Activated CD4-positive, alpha-beta T cell treated with anti-CD3 and anti-CD28 coated beads, Interleukin-2, amount 10 ng/mL, durations not matched to agents 24 days and 14 days (primary cell): ENCODE measurements at regions not wholly inside any gene's neighbourhood (a gene's known extent, or its start where the extent isn't known, plus 50 kb on each side); places are given as distances from the start of the nearest gene placed in this dataset.

Experiments used
- DNase-seq: peaks from one replicate; pipeline ENCODE4 v3.0.0; 2022
- H3K27ac Mint-ChIP-seq: one replicate; pipeline ENCODE4 v1.8.0; 2022; ENCODE audit warnings: mild to moderate bottlenecking, mixed read lengths
- H3K27me3 Mint-ChIP-seq: one replicate; pipeline ENCODE4 v1.8.0; 2022; ENCODE audit warnings: mixed read lengths
- H3K36me3 Mint-ChIP-seq: one replicate; pipeline ENCODE4 v1.8.0; 2022; ENCODE audit warnings: low read depth, mild to moderate bottlenecking, mixed read lengths
- H3K4me1 Mint-ChIP-seq: one replicate; pipeline ENCODE4 v1.8.0; 2021; ENCODE audit warnings: mixed read lengths
- H3K4me3 Mint-ChIP-seq: one replicate; pipeline ENCODE4 v1.8.0; 2022; ENCODE audit warnings: mild to moderate bottlenecking, moderate library complexity, mixed read lengths
- H3K9me3 Mint-ChIP-seq: one replicate; pipeline ENCODE4 v1.8.0; 2021; ENCODE audit warnings: mixed read lengths
- intact Hi-C: fragments of 100-400 bp; cut with micrococcal nuclease; formaldehyde crosslinking; loops from one replicate; pipeline ENCODE4 v1.15.1; 2023

- Mint-ChIP-seq H3K4me3 (no peak overlapping the region), H3K36me3 (no peaks in the 10 kb centered on the region), H3K9me3 (peaks cover 6% of the 10 kb centered on the region), H3K27me3 (no peaks in the 10 kb centered on the region), H3K27ac (no peak overlapping the region), H3K4me1 (no peaks in the 10 kb centered on the region)
- intact Hi-C loops = no loop called here
- no peak for DNase-seq
Observed at GRCh38 chr5:174159327-174160114, 114.0 kb downstream of the NSG2 start.

- no peak overlapping the region for H3K27ac Mint-ChIP-seq
Observed at GRCh38 chr5:174165406-174165805, 119.9 kb downstream of the NSG2 start.

GRCh38 chr5:174166231-174167079, 120.9 kb downstream of the NSG2 start:
- H3K4me3 Mint-ChIP-seq = no peak overlapping the region
- H3K9me3 Mint-ChIP-seq = no peaks in the 10 kb centered on the region
- intact Hi-C loops = no loop called here
- H3K27me3 Mint-ChIP-seq = no peaks in the 10 kb centered on the region
- H3K4me1 Mint-ChIP-seq = no peaks in the 10 kb centered on the region
- DNase-seq = no peak
- no peaks in the 10 kb centered on the region for H3K36me3 Mint-ChIP-seq
- H3K27ac Mint-ChIP-seq = no peak overlapping the region

More at GRCh38 chr5:174165406-174165805, 119.9 kb downstream of the NSG2 start:
- no peak for DNase-seq
- no peaks in the 10 kb centered on the region for H3K36me3 Mint-ChIP-seq
- no peaks in the 10 kb centered on the region for H3K4me1 Mint-ChIP-seq
- intact Hi-C loops = no loop called here
- no peak overlapping the region for H3K4me3 Mint-ChIP-seq
- H3K9me3 Mint-ChIP-seq = no peaks in the 10 kb centered on the region
- no peaks in the 10 kb centered on the region for H3K27me3 Mint-ChIP-seq

DNA sequence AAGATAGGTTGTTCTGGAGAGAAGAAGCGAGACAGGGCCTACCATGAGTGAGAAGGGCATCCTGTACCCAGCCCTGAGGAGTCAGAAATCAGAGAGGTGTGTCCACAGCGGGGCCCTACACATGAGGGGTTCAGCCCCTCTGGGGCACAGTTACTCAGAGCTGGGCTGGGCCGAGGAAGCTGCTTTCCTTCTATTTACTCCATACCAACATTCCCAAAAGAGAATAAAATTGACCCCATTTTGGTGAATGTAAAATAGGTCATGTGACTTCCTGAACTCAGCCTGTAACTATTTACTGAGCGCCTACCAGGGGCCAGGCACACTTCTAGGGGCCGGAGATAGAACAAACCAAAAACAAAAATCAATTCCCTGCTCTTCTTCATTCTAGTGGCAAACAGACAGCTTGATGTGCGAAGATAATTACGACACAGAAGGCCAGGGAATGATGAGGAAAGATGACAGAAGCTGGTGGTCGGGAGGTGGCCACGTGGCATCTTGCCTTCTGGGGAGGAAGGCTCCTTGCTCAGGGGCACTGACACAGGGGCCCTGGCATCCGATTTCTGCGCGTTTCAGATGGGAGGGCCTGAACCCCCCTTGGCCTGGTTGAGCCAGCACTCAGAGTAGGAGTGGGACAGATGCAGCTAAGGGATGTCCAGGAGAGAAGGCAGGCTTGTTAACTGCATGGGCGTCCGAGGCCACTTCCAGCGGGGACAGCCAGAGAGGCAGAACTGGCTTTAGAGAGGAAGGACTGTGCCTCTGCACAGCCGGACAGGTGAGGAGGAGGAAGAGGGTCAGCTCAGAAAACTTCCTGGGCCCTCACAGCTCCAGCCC, 121.8 kb downstream of the NSG2 start:
- H3K4me1 Mint-ChIP-seq = no peaks in the 10 kb centered on the region

GRCh38 chr5:174172152-174172551, 126.6 kb downstream of the NSG2 start:
- DNase-seq = no peak
- H3K27me3 Mint-ChIP-seq = no peaks in the 10 kb centered on the region
- H3K9me3 Mint-ChIP-seq = no peaks in the 10 kb centered on the region
- H3K36me3 Mint-ChIP-seq = no peaks in the 10 kb centered on the region
- H3K4me3 Mint-ChIP-seq = no peak overlapping the region
- H3K4me1 Mint-ChIP-seq = no peaks in the 10 kb centered on the region
- intact Hi-C loops = no loop called here
- H3K27ac Mint-ChIP-seq = no peak overlapping the region

More for the DNA sequence above, 121.8 kb downstream of the NSG2 start:
- no peak for DNase-seq
- intact Hi-C loops = no loop called here
- no peak overlapping the region for H3K4me3 Mint-ChIP-seq
- H3K27me3 Mint-ChIP-seq = no peaks in the 10 kb centered on the region
- H3K9me3 Mint-ChIP-seq = no peaks in the 10 kb centered on the region
- no peak overlapping the region for H3K27ac Mint-ChIP-seq
- H3K36me3 Mint-ChIP-seq = no peaks in the 10 kb centered on the region

DNA sequence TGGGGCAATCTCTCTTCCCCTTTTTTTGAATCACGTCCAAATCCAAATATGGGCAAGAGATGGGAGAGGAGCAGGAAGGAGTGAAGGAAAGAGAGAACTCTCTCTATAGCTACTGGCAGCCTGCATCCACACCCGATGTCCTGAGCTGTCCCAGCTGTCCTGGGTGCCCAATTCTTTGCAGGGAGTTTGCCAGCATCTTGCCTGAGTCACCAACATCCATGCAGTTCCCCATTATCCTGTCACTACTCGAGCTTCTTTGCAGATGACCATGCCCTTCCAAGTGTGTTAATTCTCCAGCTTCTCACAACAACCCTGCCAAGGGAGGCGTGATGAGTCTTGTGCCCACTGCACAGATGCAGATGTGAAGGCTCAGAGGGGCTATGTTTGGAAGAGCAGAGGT, 127.1 kb downstream of the NSG2 start:
- Mint-ChIP-seq H3K4me1 (no peaks in the 10 kb centered on the region), H3K4me3 (no peak overlapping the region), H3K27me3 (no peaks in the 10 kb centered on the region), H3K9me3 (no peaks in the 10 kb centered on the region), H3K36me3 (no peaks in the 10 kb centered on the region), H3K27ac (no peak overlapping the region)
- no peak for DNase-seq
- intact Hi-C loops = no loop called here

DNA sequence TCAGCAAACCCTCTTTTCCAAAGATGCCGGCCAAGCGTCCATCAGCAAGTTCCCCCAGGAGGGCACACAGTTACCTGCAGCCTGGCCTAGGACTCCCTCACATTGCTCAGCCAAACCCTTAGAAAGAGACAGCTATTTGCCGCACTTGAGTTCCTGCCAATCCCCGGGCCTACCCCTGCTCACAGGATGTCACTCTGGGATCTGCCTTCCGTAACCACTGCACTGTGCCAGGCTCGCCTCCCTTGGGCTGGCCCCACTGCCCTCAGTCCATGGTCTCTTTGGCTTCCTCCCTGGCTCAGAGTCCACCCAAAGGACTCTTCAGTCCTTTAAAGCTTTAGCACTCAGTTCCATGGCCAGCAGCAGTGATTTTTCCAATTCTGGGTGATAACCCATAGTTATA, 128.3 kb downstream of the NSG2 start:
- Mint-ChIP-seq H3K27ac (no peak overlapping the region), H3K27me3 (no peaks in the 10 kb centered on the region), H3K36me3 (no peaks in the 10 kb centered on the region), H3K9me3 (no peaks in the 10 kb centered on the region), H3K4me1 (no peaks in the 10 kb centered on the region), H3K4me3 (no peak overlapping the region)
- DNase-seq = no peak
- intact Hi-C loops = no loop called here

GRCh38 chr5:174175716-174176268, 130.3 kb downstream of the NSG2 start:
- Mint-ChIP-seq H3K4me1 (no peaks in the 10 kb centered on the region), H3K27me3 (no peaks in the 10 kb centered on the region), H3K4me3 (no peak overlapping the region), H3K9me3 (no peaks in the 10 kb centered on the region), H3K27ac (no peak overlapping the region), H3K36me3 (no peaks in the 10 kb centered on the region)
- DNase-seq = no peak
- intact Hi-C loops = no loop called here

DNA sequence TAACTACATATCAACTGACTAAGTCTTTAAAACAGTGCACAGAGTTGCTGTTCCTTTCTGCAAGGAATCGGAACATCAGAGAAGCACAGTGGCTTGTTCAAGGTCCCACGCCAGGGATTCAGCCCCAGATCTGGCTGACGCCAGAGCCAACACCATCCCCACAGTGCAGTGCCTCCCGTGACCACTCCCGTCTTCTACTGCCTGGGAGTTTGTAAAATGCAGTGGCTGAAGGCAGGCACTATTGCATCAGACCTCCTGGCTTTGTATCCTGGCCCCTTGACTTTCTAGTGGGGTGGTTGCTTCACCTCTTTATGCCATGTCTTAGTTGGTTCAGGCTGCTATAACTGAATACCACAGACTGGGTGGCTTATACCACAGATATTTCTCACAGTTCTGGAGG, 131.0 kb downstream of the NSG2 start:
- intact Hi-C loops = no loop called here
- H3K27me3 Mint-ChIP-seq = no peaks in the 10 kb centered on the region

DNA sequence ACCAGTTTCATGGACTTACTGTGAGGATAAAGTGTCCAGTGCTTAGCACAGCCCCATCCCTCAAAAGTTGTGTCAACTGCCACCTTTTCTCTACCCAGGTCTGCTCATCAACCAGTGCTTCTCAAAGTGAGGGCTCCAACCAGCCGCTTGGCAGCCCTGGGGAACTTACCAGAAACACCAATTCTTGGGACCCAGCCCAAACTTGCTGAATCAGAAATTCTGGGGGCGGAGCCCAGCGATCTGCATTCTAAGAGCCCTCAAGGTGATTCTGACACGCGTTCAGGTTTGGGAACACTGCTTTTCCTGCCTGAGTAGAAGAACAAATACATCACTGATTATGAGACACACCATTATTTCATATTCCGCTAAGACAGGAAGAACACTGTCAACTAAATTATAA, 132.0 kb downstream of the NSG2 start:
- no peaks in the 10 kb centered on the region for H3K36me3 Mint-ChIP-seq
- no peaks in the 10 kb centered on the region for H3K9me3 Mint-ChIP-seq
- H3K27ac Mint-ChIP-seq = no peak overlapping the region
- H3K27me3 Mint-ChIP-seq = no peaks in the 10 kb centered on the region
- no peaks in the 10 kb centered on the region for H3K4me1 Mint-ChIP-seq
- intact Hi-C loops = no loop called here
- DNase-seq = no peak
- no peak overlapping the region for H3K4me3 Mint-ChIP-seq

More for the DNA sequence above, 131.0 kb downstream of the NSG2 start:
- no peaks in the 10 kb centered on the region for H3K36me3 Mint-ChIP-seq
- H3K27ac Mint-ChIP-seq = no peak overlapping the region
- no peak for DNase-seq
- no peaks in the 10 kb centered on the region for H3K4me1 Mint-ChIP-seq
- H3K9me3 Mint-ChIP-seq = no peaks in the 10 kb centered on the region
- no peak overlapping the region for H3K4me3 Mint-ChIP-seq

- no peaks in the 10 kb centered on the region for H3K9me3 Mint-ChIP-seq
- DNase-seq = no peak
- H3K27ac Mint-ChIP-seq = no peak overlapping the region
- H3K4me1 Mint-ChIP-seq = no peaks in the 10 kb centered on the region
- H3K27me3 Mint-ChIP-seq = no peaks in the 10 kb centered on the region
- no peaks in the 10 kb centered on the region for H3K36me3 Mint-ChIP-seq
- intact Hi-C loops = no loop called here
- no peak overlapping the region for H3K4me3 Mint-ChIP-seq
Observed at GRCh38 chr5:174177976-174178605, 132.6 kb downstream of the NSG2 start.

- Mint-ChIP-seq H3K27me3 (no peaks in the 10 kb centered on the region), H3K27ac (no peak overlapping the region), H3K4me1 (no peaks in the 10 kb centered on the region), H3K9me3 (no peaks in the 10 kb centered on the region), H3K36me3 (no peaks in the 10 kb centered on the region), H3K4me3 (no peak overlapping the region)
- DNase-seq = no peak
- intact Hi-C loops = no loop called here
Observed at GRCh38 chr5:174180639-174181038, 135.1 kb downstream of the NSG2 start.

DNA sequence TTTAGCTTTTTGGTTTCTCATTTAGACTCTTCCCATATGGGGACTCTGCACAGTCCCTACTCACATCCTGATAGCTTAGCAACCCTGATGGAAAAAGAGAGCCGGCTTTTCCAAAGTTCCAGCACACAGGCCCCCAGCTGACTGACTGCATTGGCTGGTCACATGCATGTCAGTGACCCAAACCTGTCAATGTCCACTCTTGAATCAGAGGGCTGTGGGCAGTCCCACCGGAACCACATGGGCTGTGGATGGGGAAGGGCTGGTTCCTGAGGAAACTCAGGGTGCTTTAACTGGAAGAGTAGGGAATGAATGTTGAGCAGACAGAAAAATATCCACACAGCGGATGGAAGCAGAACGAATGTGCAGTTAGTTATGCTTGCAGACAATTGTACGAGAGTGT, 136.6 kb downstream of the NSG2 start:
- intact Hi-C loops = no loop called here
- Mint-ChIP-seq H3K27me3 (no peaks in the 10 kb centered on the region), H3K27ac (no peak overlapping the region), H3K9me3 (no peaks in the 10 kb centered on the region), H3K4me1 (no peaks in the 10 kb centered on the region), H3K36me3 (no peaks in the 10 kb centered on the region), H3K4me3 (no peak overlapping the region)
- no peak for DNase-seq
